GM18873 (cell line): ENCODE measurements at regions not wholly inside any gene's neighbourhood (a gene's known extent, or its start where the extent isn't known, plus 50 kb on each side); places are given as distances from the start of the nearest gene placed in this dataset.
A peak's percentile ranks its signal among the peaks of the same experiment; 100 is the strongest.

Experiments used
- ATAC-seq: cut with Tn5 transposase; IDR thresholded peaks from one replicate; pipeline ENCODE4 v1.9.1; 2021; ENCODE audit warnings: mild to moderate bottlenecking, moderate library complexity, moderate number of reproducible peaks; ENCODE audit not compliant: unreplicated experiment, low FRiP score

GRCh38 chrX:68932611-68933010 lies 103.8 kb downstream of the EFNB1 start:
- ATAC-seq: no peak

- ATAC-seq: no peak
Measured at GRCh38 chrX:68931345-68931744, 102.5 kb downstream of the EFNB1 start.

GRCh38 chrX:68930542-68931317 lies 101.9 kb downstream of the EFNB1 start:
- no peak for ATAC-seq

GRCh38 chrX:68929332-68930150 lies 100.7 kb downstream of the EFNB1 start:
- ATAC-seq: no peak

- ATAC-seq: no peak
Measured at GRCh38 chrX:68928401-68928800, 99.6 kb downstream of the EFNB1 start.

- ATAC-seq: no peak
Measured at GRCh38 chrX:68927178-68927577, 98.4 kb downstream of the EFNB1 start.

- no peak for ATAC-seq
Measured at GRCh38 chrX:68923147-68923546, 94.3 kb downstream of the EFNB1 start.

- no peak for ATAC-seq
Measured at GRCh38 chrX:68922013-68922412, 93.2 kb downstream of the EFNB1 start.

- ATAC-seq: no peak
Measured at GRCh38 chrX:68920561-68920960, 91.7 kb downstream of the EFNB1 start.

GRCh38 chrX:68919707-68920106 lies 90.9 kb downstream of the EFNB1 start:
- no peak for ATAC-seq

GRCh38 chrX:68918202-68918601 lies 89.4 kb downstream of the EFNB1 start:
- no peak for ATAC-seq

- no peak for ATAC-seq
Measured at GRCh38 chrX:68917799-68918198, 89.0 kb downstream of the EFNB1 start.

- ATAC-seq: no peak
Measured at GRCh38 chrX:68916891-68917290, 88.1 kb downstream of the EFNB1 start.

- peak; percentile 91 for ATAC-seq
Measured at GRCh38 chrX:68915778-68916177, 87.0 kb downstream of the EFNB1 start.

GRCh38 chrX:68914479-68914946 lies 85.7 kb downstream of the EFNB1 start:
- ATAC-seq: no peak

GRCh38 chrX:68913249-68913547 lies 84.4 kb downstream of the EFNB1 start:
- no peak for ATAC-seq

GRCh38 chrX:68912113-68912512 lies 83.3 kb downstream of the EFNB1 start:
- no peak for ATAC-seq

GRCh38 chrX:68910731-68911428 lies 82.1 kb downstream of the EFNB1 start:
- no peak for ATAC-seq

- no peak for ATAC-seq
Measured at GRCh38 chrX:68909945-68910344, 81.1 kb downstream of the EFNB1 start.

- ATAC-seq: no peak
Measured at GRCh38 chrX:68908071-68908470, 79.2 kb downstream of the EFNB1 start.
